ENCODE measurements at regions not wholly inside any gene's neighbourhood (a gene's known extent, or its start where the extent isn't known, plus 50 kb on each side); places are given as distances from the start of the nearest gene placed in this dataset.

- TF ChIP-seq POLR2A (IDR thresholded peaks at IDR 0.05; ENCODE audit: low read depth, low read length) (no peak), POLR2AphosphoS5 (IDR thresholded peaks at IDR 0.05; ENCODE audit: low read depth, low read length) (no peak)
Measured at GRCh38 chr6:6529275-6529674, 59.2 kb upstream of the LY86 start.
